ENCODE measurements at regions not wholly inside any gene's neighbourhood (a gene's known extent, or its start where the extent isn't known, plus 50 kb on each side); places are given as distances from the start of the nearest gene placed in this dataset.

DNA sequence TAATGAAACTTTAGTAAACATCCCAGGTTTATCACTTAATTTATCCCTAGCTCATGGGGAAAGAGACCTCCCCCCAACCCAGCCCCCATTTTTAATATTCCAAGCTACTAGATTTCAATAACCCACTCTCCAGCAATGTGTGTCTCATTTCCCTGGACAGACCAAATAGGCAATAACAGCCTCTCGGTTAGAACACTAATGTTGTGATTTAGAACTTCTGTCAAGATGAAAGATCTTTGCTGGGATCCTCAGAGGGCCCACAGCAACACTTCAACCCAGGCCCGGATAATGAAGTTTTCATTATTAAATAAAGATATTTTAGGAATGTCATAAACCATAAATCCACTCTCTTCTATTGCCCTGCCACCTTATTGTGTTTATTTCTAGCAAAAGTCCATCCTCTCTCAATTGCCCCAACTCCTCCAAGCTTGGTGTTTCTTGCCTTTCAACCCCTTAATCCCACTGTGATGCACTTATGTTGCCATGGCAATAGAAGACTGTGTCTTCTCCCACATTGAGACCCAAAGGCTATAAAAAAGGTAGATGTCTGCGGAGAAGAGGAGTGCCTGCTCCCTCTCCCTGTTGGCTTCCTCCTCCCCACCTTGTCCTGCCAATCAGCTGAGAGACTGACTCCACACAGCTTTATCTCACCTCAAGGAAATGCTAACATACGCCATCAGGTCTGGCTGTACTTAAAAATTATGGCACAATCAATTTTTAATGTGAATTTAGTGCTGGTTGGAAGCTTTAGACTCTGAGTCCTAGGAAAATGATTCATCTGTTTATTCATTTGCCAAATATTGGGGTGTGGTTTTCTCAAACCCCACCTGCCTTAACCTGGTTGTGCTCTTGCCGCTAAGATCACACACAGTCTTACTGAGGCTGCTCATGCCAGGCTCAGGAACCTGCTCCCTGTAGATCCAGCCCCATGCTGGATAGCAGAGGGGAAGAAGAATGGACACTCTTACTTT is 258.3 kb upstream of the CAMK1G start:
- TF ChIP-seq, protein P1, sequence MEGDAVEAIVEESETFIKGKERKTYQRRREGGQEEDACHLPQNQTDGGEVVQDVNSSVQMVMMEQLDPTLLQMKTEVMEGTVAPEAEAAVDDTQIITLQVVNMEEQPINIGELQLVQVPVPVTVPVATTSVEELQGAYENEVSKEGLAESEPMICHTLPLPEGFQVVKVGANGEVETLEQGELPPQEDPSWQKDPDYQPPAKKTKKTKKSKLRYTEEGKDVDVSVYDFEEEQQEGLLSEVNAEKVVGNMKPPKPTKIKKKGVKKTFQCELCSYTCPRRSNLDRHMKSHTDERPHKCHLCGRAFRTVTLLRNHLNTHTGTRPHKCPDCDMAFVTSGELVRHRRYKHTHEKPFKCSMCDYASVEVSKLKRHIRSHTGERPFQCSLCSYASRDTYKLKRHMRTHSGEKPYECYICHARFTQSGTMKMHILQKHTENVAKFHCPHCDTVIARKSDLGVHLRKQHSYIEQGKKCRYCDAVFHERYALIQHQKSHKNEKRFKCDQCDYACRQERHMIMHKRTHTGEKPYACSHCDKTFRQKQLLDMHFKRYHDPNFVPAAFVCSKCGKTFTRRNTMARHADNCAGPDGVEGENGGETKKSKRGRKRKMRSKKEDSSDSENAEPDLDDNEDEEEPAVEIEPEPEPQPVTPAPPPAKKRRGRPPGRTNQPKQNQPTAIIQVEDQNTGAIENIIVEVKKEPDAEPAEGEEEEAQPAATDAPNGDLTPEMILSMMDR (IDR thresholded peaks at IDR 0.05) = no peak
- peak in 1 of 2 donors; percentile 40 for TF ChIP-seq POLR2AphosphoS5 (IDR thresholded peaks at IDR 0.05; ENCODE audit: insufficient read depth in 1 of 2, low read depth in 1 of 2)
